ENCODE measurements at regions not wholly inside any gene's neighbourhood (a gene's known extent, or its start where the extent isn't known, plus 50 kb on each side); places are given as distances from the start of the nearest gene placed in this dataset.

DNA sequence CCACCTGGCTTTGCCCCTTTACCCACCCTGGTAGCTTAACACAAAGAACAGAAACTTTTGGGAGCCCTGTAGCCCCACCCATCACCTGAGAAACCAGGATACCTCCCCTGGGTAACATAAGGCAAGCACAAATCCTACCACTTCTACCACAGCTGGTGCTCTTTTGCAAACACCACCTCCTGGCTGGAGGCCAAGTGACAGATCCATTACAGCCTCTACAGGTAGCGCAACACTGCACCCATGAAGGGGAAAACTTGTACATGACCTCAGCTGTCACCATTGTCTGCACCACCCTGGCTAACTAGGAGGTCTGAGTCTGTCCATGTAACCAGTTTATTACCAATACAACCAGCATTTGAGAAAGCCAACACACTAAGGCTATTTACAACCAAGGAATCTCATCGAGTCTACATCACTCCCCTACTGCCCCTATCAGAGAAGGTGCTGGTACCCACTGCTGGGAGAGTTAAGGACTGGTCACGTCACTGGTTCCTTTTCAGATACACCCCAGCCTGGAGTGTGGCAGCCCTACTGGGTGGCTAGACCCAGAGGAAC, 128.6 kb downstream of the PJA2 start:
- Histone ChIP-seq H2AK5ac (ENCODE audit: insufficient read length, low read length) (no peak overlapping the region), H4K5ac (ENCODE audit: insufficient read length, low read depth, low read length) (no peak overlapping the region), H3T11ph (ENCODE audit: low read length) (no peak overlapping the region), H4K8ac (replicated peaks; ENCODE audit: insufficient read length, low read depth, low read length) (no peak overlapping the region), H2BK120ac (ENCODE audit: low read depth, low read length, poor library complexity, severe bottlenecking) (no peak overlapping the region), H3K23ac (ENCODE audit: insufficient read length, low read depth, low read length) (no peak overlapping the region), H3K27me3 (ENCODE audit: insufficient read depth, low read length) (no peaks in the 10 kb centered on the region), H4K20me1 (ENCODE audit: control insufficient read depth, insufficient read depth, insufficient read length) (no peaks in the 10 kb centered on the region), H3K9ac (ENCODE audit: extremely low read depth, insufficient read length, low read length) (no peak overlapping the region), H3K14ac (ENCODE audit: insufficient read depth, low read length) (0 out of 2 replicates have a peak overlapping the region, but pooled peaks have one; percentile 47), H2BK5ac (ENCODE audit: insufficient read length, low read length) (no peak overlapping the region), H2AFZ (ENCODE audit: low read length) (no peak overlapping the region), H3K18ac (ENCODE audit: insufficient read length, low read depth, low read length) (no peak overlapping the region), H3K79me1 (ENCODE audit: insufficient read depth, low read depth, low read length, poor library complexity, severe bottlenecking) (no peaks in the 10 kb centered on the region), H3K27ac (ENCODE audit: insufficient read length, low read depth, low read length) (no peak overlapping the region), H3K79me2 (ENCODE audit: insufficient read depth, low read length) (no peaks in the 10 kb centered on the region), H3K4ac (ENCODE audit: low read depth, low read length) (no peak overlapping the region), H3K4me2 (ENCODE audit: insufficient read depth, insufficient read length, low read length) (no peak overlapping the region), H2BK15ac (ENCODE audit: low read depth, low read length) (no peak overlapping the region), H3K56ac (ENCODE audit: insufficient read length, low read depth, low read length) (no peak overlapping the region), H2BK12ac (ENCODE audit: insufficient read length, low read depth, low read length) (no peak overlapping the region), H2BK20ac (ENCODE audit: low read depth, low read length, poor library complexity, severe bottlenecking) (no peak overlapping the region), H3K4me1 (ENCODE audit: insufficient read depth, low read length) (no peaks in the 10 kb centered on the region), H3K23me2 (ENCODE audit: insufficient read length, low read depth, low read length, poor library complexity, severe bottlenecking) (no peaks in the 10 kb centered on the region), H4K91ac (ENCODE audit: insufficient read length, low read depth, low read length) (no peak overlapping the region), H3K9me3 (ENCODE audit: control insufficient read depth, low read depth, low read length) (no peaks in the 10 kb centered on the region)
- no peak overlapping the region for H3K4me3 Mint-ChIP-seq
- peak overlapping the region in 1 of 3 experiments; percentile 46; a peak in 1 of 7 replicates for H3K27ac Mint-ChIP-seq
- TF ChIP-seq, protein P1, sequence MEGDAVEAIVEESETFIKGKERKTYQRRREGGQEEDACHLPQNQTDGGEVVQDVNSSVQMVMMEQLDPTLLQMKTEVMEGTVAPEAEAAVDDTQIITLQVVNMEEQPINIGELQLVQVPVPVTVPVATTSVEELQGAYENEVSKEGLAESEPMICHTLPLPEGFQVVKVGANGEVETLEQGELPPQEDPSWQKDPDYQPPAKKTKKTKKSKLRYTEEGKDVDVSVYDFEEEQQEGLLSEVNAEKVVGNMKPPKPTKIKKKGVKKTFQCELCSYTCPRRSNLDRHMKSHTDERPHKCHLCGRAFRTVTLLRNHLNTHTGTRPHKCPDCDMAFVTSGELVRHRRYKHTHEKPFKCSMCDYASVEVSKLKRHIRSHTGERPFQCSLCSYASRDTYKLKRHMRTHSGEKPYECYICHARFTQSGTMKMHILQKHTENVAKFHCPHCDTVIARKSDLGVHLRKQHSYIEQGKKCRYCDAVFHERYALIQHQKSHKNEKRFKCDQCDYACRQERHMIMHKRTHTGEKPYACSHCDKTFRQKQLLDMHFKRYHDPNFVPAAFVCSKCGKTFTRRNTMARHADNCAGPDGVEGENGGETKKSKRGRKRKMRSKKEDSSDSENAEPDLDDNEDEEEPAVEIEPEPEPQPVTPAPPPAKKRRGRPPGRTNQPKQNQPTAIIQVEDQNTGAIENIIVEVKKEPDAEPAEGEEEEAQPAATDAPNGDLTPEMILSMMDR (conservative IDR thresholded peaks at IDR 0.05): no peak
- no CpG with 5 or more reads among the region's 3 CpGs for WGBS (ENCODE audit: extremely low coverage, insufficient read length, low lambda C conversion rate)
- H3K27me3 Mint-ChIP-seq (ENCODE audit: low read depth): no peaks in the 10 kb centered on the region; the same call in 1 of the 2 replicates
- H3K36me3 Mint-ChIP-seq (ENCODE audit: insufficient read depth in 1 of 3, low read depth in 3 of 3): peaks cover 2 to 15% (median 7%) of the 10 kb centered on the region in 3 experiments; a peak in 5 of 7 replicates
- peaks cover 14% of the 10 kb centered on the region in 2 experiments for H3K9me3 Mint-ChIP-seq
- DNase-seq: no peak
- H3K4me1 Mint-ChIP-seq: no peaks in the 10 kb centered on the region
